ENCODE measurements at regions not wholly inside any gene's neighbourhood (a gene's known extent, or its start where the extent isn't known, plus 50 kb on each side); places are given as distances from the start of the nearest gene placed in this dataset.

- Histone ChIP-seq H3K36me3 (ENCODE audit: insufficient read depth) (no peaks in the 10 kb centered on the region), H3K9me2 (ENCODE audit: insufficient read depth) (0 out of 2 replicates have a peak, but pooled peaks cover 3% of the 10 kb centered on the region), H3K79me2 (replicated peaks; ENCODE audit: insufficient read depth) (no peaks in the 10 kb centered on the region), H3K4me1 (ENCODE audit: insufficient read depth) (peaks cover 16% of the 10 kb centered on the region), H3K27ac (ENCODE audit: low read depth) (no peak overlapping the region), H3K4me2 (no peak overlapping the region), H2AFZ (no peak overlapping the region), H3K4me3 (no peak overlapping the region), H4K20me1 (replicated peaks; ENCODE audit: insufficient read depth) (no peaks in the 10 kb centered on the region), H3K27me3 (ENCODE audit: insufficient read depth) (no peaks in the 10 kb centered on the region), H3F3A (replicated peaks; ENCODE audit: low read depth) (no peaks in the 10 kb centered on the region)
- TF ChIP-seq NANOG (IDR thresholded peaks at IDR 0.05; ENCODE audit: borderline replicate concordance): no peak
- TF ChIP-seq CTCF (conservative IDR thresholded peaks at IDR 0.05; ENCODE audit: low read depth in 2 of 2): no peak
- no peak for TF ChIP-seq EZH2phosphoT487 (IDR thresholded peaks at IDR 0.05; ENCODE audit: unreplicated experiment)
- TF ChIP-seq POLR2AphosphoS5 (IDR thresholded peaks at IDR 0.05; ENCODE audit: low read depth): no peak
- no peak for TF ChIP-seq STAT1 (IDR thresholded peaks at IDR 0.05; ENCODE audit: unreplicated experiment)
- no peak for TF ChIP-seq CREB1 (CRISPR knock-in tag; IDR thresholded peaks at IDR 0.05; ENCODE audit: low read depth)
- TF ChIP-seq ZNF462 (CRISPR knock-in tag; IDR thresholded peaks at IDR 0.05): no peak
- TF ChIP-seq ZNF331 (CRISPR knock-in tag; IDR thresholded peaks at IDR 0.05; ENCODE audit: low read depth): no peak
- TF ChIP-seq ZNF114 (CRISPR knock-in tag; IDR thresholded peaks at IDR 0.05): no peak
- TF ChIP-seq REST (IDR thresholded peaks at IDR 0.05; ENCODE audit: unreplicated experiment): no peak
- TF ChIP-seq EZH2 (IDR thresholded peaks at IDR 0.05; ENCODE audit: low read depth, unreplicated experiment): no peak
- TF ChIP-seq JUNB (IDR thresholded peaks at IDR 0.05; ENCODE audit: unreplicated experiment): no peak
- TF ChIP-seq ETS1 (IDR thresholded peaks at IDR 0.05): no peak
- no peak for ATAC-seq
- H3K9me3 Mint-ChIP-seq: no peaks in the 10 kb centered on the region
- peaks cover 2% of the 10 kb centered on the region for H3K27me3 Mint-ChIP-seq (ENCODE audit: insufficient read depth, low read depth, poor library complexity)
- no peak overlapping the region for H3K4me3 Mint-ChIP-seq
- no peak for DNase-seq (ENCODE audit: low spot score)
- peaks cover 22% of the 10 kb centered on the region for H3K4me1 Mint-ChIP-seq
- no peaks in the 10 kb centered on the region for H3K36me3 Mint-ChIP-seq (ENCODE audit: low read depth)
- no peak overlapping the region for H3K27ac Mint-ChIP-seq
These were observed 286.7 kb upstream of the GRIP1 start for GRCh38 chr12:66965621-66966020.
